ENCODE measurements at regions not wholly inside any gene's neighbourhood (a gene's known extent, or its start where the extent isn't known, plus 50 kb on each side); places are given as distances from the start of the nearest gene placed in this dataset.

GRCh38 chr2:136505462-136505861, 259.9 kb upstream of the THSD7B start:
- TF ChIP-seq EZH2 (IDR thresholded peaks at IDR 0.05; ENCODE audit: borderline replicate concordance, low read depth, low read length, poor library complexity, severe bottlenecking) = no peak
- TF ChIP-seq, protein P1, sequence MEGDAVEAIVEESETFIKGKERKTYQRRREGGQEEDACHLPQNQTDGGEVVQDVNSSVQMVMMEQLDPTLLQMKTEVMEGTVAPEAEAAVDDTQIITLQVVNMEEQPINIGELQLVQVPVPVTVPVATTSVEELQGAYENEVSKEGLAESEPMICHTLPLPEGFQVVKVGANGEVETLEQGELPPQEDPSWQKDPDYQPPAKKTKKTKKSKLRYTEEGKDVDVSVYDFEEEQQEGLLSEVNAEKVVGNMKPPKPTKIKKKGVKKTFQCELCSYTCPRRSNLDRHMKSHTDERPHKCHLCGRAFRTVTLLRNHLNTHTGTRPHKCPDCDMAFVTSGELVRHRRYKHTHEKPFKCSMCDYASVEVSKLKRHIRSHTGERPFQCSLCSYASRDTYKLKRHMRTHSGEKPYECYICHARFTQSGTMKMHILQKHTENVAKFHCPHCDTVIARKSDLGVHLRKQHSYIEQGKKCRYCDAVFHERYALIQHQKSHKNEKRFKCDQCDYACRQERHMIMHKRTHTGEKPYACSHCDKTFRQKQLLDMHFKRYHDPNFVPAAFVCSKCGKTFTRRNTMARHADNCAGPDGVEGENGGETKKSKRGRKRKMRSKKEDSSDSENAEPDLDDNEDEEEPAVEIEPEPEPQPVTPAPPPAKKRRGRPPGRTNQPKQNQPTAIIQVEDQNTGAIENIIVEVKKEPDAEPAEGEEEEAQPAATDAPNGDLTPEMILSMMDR (conservative IDR thresholded peaks at IDR 0.05; ENCODE audit: low read depth, low read length) = no peak
